Hematopoietic multipotent progenitor cell (in vitro differentiated cells): ENCODE measurements at regions not wholly inside any gene's neighbourhood (a gene's known extent, or its start where the extent isn't known, plus 50 kb on each side); places are given as distances from the start of the nearest gene placed in this dataset.
"Not testable (repeated sequence)": the region's sequence is repeated elsewhere in the genome, so short reads cannot be mapped to it uniquely, and the experiment has no call there.

Experiments
- DNase-seq, 3 donors: peaks; one replicate each; pipeline ENCODE4 v3.0.0-alpha.2; 2011 to 2015; ENCODE audit warnings: low read depth in 2 of 3, low spot score in 2 of 3

DNA sequence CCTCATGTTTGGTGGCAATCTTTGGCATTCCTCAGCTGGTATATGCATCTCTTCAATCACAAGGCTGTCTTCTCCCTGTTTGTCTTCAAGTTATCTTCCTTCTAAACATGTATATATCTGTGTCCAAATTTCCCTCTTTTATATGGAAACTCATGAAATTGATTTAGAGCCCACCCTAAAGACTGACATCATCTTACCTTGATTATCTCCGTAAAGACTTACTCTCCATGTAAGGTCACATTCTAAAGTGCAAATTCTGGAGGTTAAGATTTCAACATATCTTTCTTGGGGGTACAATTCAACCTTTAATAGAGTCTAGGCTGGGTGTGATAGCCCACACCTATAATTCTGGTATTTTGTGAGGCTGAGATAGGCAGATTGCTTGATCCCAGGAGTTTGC lies 215.8 kb upstream of the LRRC4C start:
- no peak for DNase-seq

DNA sequence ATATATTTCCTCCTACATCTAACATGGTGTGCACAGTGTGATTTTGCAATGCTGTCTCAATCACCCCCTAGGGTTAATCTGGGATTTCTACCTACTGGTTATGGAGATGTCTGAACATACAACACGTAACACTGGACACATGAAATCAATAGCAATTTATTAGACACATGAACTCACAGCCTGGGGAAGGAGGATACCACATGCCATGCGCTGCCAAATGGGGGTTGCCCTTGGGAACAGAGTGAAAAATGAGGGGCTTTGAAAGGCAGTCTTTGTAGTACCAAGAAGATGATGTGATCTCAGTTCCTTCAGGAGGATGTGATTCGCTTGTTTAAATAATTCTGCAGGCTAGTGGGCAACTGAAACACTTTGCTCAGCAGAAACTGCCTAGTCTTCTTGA lies 253.6 kb upstream of the LRRC4C start:
- no peak for DNase-seq

DNA sequence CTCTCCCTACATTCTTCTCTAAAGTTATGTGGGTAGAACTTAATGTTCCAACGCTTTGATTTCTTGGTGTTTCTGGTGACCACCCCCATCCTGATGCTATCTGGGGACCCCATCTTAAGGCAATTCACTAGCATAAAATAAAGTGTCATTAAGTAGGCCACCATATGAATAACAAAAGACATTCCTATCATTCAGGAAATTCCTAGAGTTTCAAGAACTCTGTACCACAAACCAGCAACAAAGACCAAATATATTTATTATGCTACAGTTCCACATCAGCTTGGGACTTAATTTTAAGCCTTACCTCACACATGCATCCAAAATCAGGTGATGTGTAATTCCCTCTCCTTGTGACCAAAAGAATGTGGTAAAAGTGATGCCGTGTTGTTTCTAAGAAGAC lies 254.6 kb upstream of the LRRC4C start:
- no peak for DNase-seq

DNA sequence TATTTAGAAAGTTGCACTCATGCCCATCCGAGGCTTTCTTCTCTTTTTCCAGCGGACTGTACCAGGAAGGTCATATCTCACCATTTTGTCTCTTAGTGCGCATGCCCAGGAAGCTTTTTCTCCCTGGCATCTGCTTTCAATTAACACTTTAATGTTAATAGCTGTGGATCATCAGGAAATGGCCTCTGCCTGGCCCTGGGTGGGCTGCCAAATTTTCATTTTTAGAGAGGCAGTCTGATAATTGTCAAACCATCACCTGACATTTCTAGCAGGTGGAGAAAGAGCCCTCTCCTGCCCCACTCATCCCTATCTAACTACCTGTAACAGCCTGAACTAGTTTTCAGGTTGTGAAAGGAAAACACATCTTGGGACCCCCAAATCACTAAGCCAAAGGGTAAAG lies 257.4 kb upstream of the LRRC4C start:
- DNase-seq, result no peak

DNA sequence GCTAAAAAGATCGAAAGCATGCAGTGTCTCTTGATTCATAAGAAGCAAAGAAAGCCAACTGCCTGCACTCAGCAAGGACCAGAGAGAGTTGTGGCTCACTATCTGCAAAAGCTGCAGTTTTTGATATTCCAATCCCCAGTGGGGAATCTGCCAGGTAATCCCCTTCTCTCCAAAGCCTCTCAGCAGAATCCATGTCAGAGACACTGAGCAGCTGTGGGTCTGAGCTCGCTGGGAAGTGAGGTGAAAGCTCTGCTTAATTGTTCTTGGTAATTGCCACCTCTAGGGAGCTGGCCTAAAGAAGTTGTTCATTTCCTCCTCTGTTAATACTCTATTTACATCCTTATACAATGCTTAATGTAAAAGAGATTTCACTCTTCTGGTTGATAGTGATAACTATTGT lies 261.3 kb upstream of the LRRC4C start:
- no peak for DNase-seq

DNA sequence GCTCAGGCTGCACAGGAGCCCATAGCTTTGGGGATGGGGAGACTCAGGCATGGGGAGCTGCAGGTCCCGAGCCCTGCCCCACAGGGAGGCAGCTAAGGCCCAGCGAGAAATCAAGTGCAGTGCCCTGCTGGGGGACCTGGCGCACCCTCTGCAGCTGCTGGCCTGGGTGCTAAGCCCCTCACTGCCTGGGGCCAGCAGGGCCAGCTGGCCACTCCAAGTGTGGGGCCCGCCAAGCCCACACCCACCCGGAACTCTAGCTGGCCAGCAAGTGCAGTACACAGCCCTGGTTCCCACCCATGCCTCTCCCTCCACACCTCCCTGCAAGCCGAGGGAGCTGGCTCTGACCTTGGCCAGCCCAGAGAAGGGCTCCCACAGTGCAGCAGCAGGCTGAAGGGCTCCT lies 268.7 kb upstream of the LRRC4C start:
- not testable (repeated sequence) for DNase-seq

DNA sequence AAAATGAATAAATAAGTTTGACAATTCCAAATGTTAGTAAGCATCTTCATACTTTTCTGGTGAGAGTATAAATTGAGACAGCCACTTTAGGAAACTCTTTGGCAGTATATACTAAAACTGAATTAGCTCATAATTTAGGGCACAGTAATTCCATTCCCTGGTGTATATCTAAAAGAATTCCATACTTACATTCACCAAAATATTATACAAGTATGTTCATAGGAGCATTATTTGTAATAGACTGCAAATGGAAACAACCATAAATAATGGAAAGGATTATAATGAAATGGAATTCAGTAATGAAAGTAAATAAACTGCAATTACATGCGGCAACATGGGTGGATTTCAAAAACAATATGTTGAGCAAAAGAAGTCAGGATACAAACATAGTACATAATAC lies 315.8 kb upstream of the LRRC4C start:
- DNase-seq, result no peak

DNA sequence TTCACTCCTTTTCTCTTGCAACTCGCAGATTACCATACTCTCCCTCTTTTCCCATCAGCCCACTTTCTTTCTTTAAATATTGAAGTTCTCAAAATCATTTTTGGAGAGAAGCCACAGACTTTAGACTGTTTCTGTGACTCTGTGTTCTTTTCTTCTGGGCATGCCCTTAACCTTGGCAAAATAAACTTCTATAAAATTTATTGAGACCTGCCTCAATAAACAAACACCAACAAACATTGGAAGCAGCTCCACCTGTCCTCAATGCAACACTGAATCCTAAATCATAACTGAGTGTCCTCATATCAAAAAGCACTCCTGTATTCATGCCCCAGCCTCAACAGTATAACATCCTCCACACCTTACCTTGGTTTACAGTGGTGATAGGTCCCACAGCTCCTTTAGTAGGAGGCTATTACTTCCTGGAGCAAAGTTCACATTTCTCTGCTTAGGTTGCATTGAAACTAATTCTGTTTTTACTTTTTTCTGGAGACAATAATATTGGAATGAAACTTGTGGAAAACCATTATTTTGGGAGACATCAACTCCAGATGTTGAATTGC lies 320.0 kb upstream of the LRRC4C start:
- no peak for DNase-seq

DNA sequence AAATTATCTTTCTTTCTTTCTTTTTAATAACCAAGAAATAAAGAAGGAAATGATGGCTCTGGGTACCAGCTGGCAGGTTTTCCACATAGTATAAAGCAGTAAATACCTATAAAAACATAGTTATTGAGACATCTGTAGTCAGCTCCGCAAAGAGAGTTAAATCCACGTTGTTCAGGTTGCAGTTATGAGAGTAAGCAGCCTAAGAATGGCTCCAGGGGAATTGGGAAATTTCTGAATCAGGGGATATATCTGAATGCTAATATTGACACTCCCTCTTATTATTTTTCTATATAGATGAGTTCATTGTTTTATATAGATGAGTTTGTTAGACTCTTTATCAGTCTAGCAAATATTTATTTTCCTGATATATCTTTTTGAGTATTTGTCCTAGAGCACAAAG lies 322.0 kb upstream of the LRRC4C start:
- DNase-seq, result no peak

DNA sequence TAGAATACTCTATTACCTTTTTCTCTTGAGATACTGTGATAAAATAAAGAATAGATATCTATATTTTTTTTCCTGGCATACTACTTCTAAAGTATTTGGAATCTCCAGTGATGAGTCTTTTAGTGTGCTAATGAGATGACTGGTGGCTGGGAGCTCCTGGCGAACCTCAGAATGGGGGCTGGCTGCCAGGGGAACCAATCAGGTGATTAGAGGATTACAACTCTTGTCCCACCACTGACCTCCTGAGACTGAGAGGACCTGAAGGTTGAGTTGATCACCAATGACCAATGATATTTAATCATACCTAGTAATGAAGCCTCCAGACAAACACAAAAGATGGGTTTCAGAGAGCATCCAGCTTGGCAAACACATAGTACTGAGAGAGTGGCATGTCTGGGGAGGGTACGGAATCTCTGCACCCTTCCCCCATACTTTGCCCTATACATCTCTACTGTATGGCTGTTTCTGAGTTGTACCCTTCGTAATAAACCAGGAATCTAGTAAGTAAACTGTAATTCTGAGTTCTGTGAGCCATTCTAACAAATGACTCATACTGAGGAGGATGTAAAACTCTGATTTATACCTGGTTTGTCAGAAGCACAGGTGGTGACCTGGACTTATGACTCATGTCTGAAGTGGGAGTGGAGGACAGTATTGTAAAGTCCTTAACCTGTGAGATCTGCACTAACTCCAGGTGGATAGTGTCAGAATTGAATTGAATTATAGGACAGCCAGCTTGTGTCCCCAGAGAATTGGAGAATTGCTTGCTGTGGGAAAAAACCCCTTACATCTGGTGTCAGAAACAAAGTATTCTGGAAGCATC lies 325.3 kb upstream of the LRRC4C start:
- no peak for DNase-seq

DNA sequence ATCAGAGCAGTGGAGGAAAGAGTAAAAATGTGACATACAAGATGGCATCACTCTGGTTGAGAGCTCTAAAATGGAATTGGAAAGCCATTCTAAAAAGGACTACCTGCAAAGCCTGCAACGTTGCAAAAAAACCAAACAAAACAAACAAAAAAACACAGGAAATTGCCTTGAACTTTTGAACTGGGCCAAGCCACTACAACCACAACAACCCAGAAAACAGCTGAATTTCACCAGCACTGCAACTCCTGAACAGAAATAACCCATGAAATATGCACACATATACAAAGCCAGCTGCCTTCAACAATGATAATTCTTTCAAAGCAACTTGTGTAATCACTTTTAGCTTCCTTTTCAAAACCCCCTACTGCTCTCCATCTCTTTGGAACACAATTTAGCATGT lies 326.6 kb upstream of the LRRC4C start:
- DNase-seq, result no peak

DNA sequence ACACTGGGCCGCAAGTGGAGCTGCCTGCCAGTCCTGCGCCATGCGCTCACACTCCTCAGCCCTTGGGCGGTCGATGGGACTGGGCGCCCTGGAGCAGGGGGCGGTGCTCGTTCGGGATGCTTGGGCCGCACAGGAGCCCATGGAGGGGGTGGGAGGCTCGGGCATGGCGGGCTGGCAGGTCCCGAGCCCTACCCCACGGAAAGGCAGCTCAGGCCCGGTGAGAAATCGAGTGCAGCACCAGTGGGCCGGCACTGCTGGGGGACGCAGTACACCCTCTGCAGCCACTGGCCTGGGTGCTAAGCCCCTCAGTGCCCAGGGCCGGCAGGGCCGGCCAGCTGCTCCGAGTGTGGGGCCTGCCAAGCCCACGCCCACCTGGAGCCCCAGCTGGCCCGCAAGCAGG lies 328.7 kb upstream of the LRRC4C start:
- no peak for DNase-seq

DNA sequence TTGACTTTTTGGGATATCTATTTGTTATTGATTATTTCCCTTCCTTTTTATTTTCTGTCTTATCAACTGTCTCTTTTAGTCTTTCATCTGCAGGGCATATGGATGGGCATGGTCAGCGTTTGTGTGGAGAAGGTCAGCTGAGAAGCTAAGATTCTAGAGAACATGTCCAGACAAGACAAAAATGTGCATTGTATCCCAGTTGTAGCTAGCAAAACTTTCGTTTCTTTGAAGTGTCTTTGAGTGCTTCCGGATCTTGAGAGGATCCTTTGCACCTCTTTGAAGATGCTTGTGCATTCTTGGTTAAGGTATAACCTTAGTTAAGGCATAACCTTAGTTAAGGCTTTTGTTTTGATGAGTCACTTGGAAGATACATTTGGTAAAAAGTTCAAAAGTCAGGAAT lies 329.9 kb upstream of the LRRC4C start:
- DNase-seq, result no peak

DNA sequence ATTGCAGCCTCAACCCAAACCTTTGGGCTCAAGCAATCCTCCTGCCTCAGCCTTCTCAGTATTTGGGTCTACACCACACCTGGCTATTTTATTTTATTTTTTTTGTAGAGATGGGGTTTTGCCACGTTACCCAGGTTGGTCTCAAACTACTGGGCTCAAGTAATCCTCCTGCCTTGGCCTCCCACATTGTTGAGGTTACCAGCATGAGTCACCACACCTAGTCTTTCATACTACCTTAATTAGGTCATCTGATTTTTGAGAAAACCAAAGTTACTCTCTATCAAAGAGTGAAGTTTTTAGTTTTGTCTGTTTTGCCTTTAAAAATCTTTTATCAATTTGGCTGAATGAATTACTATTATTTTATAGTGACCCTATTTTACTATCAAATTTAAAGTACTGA lies 335.6 kb upstream of the LRRC4C start:
- no peak for DNase-seq

DNA sequence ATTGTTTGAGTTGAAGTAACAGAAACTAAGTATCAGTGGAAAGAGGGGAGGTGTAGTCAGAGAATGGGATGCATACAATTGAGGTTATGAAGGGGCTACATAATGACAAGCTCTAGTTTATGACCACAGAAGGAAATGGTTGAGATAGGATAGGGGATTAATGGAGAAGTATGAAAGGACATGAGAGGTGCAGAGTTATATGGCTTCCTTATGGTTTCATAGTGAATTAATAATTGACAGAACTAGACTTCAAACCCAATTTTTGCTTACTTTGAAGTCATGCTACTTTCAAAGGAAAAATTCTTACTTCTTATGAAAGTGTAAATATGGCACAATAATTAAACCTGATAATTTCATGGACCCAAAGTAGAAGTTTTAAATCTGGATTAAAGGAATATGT lies 340.3 kb upstream of the LRRC4C start:
- no peak for DNase-seq

DNA sequence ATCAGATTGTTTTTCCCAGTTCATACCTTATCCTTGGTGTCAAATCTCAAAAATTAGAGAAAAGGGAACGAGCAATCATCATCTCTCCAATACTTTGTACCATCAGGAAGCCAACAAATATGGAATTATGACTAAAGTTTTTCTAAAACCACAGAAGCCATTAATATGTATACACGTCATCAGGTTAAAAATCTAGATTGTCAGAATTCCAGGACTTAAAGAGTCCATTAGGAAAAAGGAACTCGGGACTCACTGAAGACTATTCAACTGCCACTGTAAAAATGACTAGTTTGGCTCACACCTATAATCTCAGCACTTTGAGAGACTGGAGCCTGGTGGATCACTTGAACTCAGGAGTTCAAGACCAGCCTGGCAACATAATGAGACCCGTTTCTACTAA lies 344.4 kb upstream of the LRRC4C start:
- DNase-seq, result no peak

DNA sequence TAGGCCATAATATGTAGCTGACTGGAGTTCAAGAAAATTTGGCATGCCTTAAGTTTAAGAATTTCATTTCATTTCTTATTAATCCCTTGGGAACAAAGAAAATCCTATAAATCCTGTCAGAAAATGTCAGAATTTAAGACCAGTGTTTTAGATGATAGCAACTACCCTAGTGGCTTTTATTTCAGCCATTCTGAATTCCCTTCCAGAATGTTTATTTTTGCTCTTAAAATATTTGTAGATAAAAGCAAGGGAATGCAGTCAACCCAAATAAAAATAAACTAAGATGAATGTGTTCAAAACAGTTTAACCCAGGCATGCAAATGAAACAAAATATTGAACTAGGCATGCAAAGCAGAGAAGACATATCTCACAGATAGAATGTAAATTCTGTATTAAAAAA lies 356.9 kb upstream of the LRRC4C start:
- DNase-seq, result no peak

DNA sequence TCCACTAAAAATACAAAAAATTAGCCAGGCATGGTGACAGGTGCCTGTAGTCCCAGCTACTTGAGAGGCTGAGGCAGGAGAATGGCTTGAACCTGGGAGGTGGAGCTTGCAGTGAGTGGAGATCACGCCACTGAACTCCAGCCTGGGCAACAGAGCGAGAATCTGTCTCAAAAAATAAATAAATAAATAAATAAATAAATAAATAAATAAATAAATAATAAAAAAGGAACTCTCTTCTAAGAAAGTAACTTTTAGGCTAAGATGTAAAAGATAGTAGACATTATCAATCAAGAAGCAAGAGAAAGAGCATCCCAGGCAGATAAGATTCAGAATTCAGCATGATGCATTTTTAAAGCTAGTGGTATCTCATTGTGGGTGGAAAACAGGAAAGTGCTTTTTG lies 364.8 kb upstream of the LRRC4C start:
- not testable (repeated sequence) for DNase-seq

DNA sequence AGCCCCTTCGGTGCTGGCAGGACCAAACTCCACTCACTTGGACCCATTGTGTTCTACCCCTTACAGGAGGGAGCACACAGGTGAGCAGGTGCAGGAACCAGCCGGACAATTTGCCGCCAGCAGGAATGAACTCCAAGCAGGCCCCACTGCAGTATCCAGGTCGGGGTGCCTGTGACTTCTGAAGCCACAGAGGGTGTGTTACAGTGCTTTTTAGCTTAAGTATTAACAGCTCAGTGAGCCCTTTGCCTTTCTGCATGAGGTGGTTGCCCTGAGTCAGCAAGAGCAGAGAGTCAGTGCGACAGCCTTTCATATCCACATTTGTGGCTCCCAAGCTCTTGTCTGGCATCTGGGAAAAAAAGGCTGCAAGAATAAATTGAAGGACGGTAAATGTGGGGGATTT lies 366.6 kb upstream of the LRRC4C start:
- DNase-seq, result no peak

DNA sequence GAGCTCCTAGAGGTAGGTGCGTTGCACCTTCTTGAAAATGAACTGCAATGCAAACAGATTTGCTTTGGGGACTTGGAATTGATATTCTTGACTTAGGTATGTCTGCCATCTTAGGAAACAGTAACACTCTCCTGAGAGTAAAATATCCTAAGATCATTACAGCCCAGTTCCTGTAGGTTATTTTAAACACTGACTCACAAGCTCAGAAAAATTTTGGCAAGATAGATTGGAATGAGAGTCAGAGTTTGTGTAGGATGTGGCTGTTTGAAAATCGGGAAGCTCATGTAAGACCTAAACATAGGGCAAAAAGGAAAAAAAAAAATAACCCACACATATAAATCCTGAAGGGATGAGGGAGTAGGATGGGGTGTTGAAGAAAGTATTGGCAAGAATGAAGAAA lies 377.0 kb upstream of the LRRC4C start:
- no peak for DNase-seq

DNA sequence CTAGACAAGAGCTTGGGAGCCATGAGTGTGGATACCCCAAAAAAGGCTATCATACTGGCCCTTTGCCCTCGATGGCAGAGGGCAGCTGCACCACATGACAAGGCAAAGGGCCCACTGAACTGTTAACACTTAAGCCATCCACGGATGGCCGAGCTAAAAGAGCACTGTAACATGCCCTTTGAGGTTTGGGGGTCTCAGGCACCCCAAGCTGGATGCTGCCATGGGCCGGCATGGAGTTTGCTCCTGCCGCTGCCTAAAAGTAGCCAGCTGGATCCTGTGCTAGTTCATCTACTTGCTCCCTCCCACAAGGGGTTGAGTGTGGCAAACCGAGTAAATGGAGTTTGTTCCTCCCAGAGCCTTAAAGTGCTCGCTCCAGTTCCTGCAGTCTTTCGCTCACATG lies 383.2 kb upstream of the LRRC4C start:
- no peak for DNase-seq

DNA sequence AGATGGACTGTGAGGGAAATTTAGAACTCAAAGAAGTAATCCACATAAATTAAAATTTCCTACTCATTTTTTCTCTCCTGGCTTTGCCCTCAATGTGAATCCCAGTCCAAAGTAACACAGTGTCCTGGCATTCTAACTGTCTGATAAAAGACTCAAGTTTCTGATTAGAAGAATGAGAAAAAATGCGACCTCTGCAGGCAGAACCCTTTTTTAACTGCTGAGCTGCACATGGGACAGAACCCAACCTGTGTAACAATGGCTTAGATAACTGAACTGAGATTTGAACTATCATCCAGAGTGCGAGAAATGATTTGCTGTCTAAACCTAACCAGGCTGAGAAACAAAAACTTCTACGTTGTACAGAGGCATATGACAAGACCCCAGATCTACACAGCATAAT lies 385.6 kb upstream of the LRRC4C start:
- DNase-seq, result no peak

DNA sequence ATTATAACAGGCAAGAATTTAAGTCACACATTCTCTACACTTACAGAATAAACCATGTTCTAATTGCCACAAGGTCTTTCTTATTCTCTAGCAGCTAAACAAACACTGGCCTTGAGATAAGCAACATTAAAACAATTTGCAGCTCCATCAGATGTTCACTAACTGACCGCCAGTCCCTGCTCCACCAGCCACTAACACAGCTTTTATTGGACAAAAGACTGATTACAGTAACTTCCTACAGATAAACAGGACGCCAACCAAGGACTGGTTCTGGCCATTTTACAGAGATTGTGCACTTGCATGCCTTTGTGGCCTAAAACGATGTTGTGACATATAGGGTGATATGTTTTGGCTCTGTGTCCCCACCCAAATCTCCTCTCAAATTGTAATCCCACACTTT lies 388.9 kb upstream of the LRRC4C start:
- no peak for DNase-seq
